AG04450 (cell line): ENCODE measurements at regions not wholly inside any gene's neighbourhood (a gene's known extent, or its start where the extent isn't known, plus 50 kb on each side); places are given as distances from the start of the nearest gene placed in this dataset.

Experiments
- CTCF ChIA-PET: fragments of 300-600, 350-600 bp; formaldehyde crosslinking; extraction: SDS; loops from one replicate; lab custom pipeline; 2022; ENCODE audit warnings: antibody characterized with exemption, inconsistent platforms; lab: Charles Lee
- POLR2A ChIA-PET: fragments of 350-600 bp; formaldehyde crosslinking; extraction: SDS; loops from one replicate; lab custom pipeline; 2021; ENCODE audit warnings: antibody characterized with exemption, inconsistent platforms; lab: Yijun Ruan, JAX
- DNase-seq: peaks from one replicate; pipeline ENCODE4 v3.0.0-alpha.2; 2011; ENCODE audit warnings: low read depth, low spot score
- H3K27ac ChIP-seq: one replicate; pipeline ENCODE4 v1.5.1; 2012; ENCODE audit warnings: low read depth, low read length, control low read depth
- H3K27me3 ChIP-seq: one replicate; pipeline ENCODE4 v1.6.0; 2012; ENCODE audit warnings: low read length; ENCODE audit not compliant: control insufficient read depth, insufficient read depth
- H3K4me3 ChIP-seq: 2 replicates; pipeline ENCODE4 v1.5.1; 2011; ENCODE audit warnings: mild to moderate bottlenecking, low read depth, low read length, control low read depth
- H3K9me3 ChIP-seq: 2 replicates; pipeline ENCODE4 v1.5.1; 2012; ENCODE audit warnings: low read length; ENCODE audit not compliant: control insufficient read depth, insufficient read depth
- CTCF ChIP-seq: IDR thresholded peaks from 2 replicates; pipeline ENCODE4 v1.5.1; 2011; ENCODE audit warnings: low read depth, low read length, control low read depth, inconsistent platforms

GRCh38 chr5:82812575-82812974 is 264.6 kb downstream of the TMEM167A start:
- POLR2A ChIA-PET: interaction anchor here (1.2 kb wide), 1 partner anchor 265 kb away, joined by 4 read pairs; the partner anchor contains the start of genes TMEM167A and XRCC4
- TF ChIP-seq CTCF: no peak
- DNase-seq: no peak
- no peak overlapping the region for H3K27ac ChIP-seq
- H3K27me3 ChIP-seq: no peaks in the 10 kb centered on the region
- H3K9me3 ChIP-seq: no peaks in the 10 kb centered on the region
- CTCF ChIA-PET: interaction anchor here (0.6 to 0.8 kb wide), 2 partner anchors 247 to 617 kb away, joined by 3 read pairs; no protein-coding TSS in a partner anchor
- no peak overlapping the region for H3K4me3 ChIP-seq

GRCh38 chr5:82811490-82811889 is 265.7 kb downstream of the TMEM167A start:
- no peak for DNase-seq
- no peak for TF ChIP-seq CTCF
- no peak overlapping the region for H3K4me3 ChIP-seq
- H3K27ac ChIP-seq: no peak overlapping the region
- CTCF ChIA-PET: no interaction called here
- no peaks in the 10 kb centered on the region for H3K9me3 ChIP-seq
- H3K27me3 ChIP-seq: no peaks in the 10 kb centered on the region
- POLR2A ChIA-PET: no interaction called here

- Histone ChIP-seq H3K27me3 (no peaks in the 10 kb centered on the region), H3K27ac (no peak overlapping the region), H3K4me3 (no peak overlapping the region), H3K9me3 (no peaks in the 10 kb centered on the region)
- TF ChIP-seq CTCF: no peak
- ChIA-PET CTCF (no interaction called here), POLR2A (no interaction called here)
- no peak for DNase-seq
Observed at GRCh38 chr5:82809420-82810143, 267.6 kb downstream of the TMEM167A start.

- no peaks in the 10 kb centered on the region for H3K27me3 ChIP-seq
Observed at GRCh38 chr5:82808960-82809359, 268.2 kb downstream of the TMEM167A start.

More at GRCh38 chr5:82808960-82809359, 268.2 kb downstream of the TMEM167A start:
- DNase-seq: no peak
- Histone ChIP-seq H3K9me3 (no peaks in the 10 kb centered on the region), H3K27ac (no peak overlapping the region), H3K4me3 (no peak overlapping the region)
- POLR2A ChIA-PET: no interaction called here
- CTCF ChIA-PET: no interaction called here
- TF ChIP-seq CTCF: no peak
